SK-N-SH treated with all-trans-retinoic acid at 6 μM for 48 hours (cell line): ENCODE measurements at regions not wholly inside any gene's neighbourhood (a gene's known extent, or its start where the extent isn't known, plus 50 kb on each side); places are given as distances from the start of the nearest gene placed in this dataset.

Experiments
- ATAC-seq: fragments of 200-7000 bp; cut with Tn5 transposase; 3 replicates; pipeline ENCODE4 v1.9.1; 2020; ENCODE audit warnings: mild to moderate bottlenecking, moderate library complexity
- ARNTL ChIP-seq: fragments of 450-650 bp; formaldehyde crosslinking; IDR thresholded peaks from 2 replicates; pipeline ENCODE4 v1.5.0; 2020; ENCODE audit warnings: low read depth, mild to moderate bottlenecking, moderate library complexity, borderline replicate concordance
- BACH2 ChIP-seq: fragments of 250-450 bp; sonication (Bioruptor Pico); IDR thresholded peaks from 2 replicates; pipeline ENCODE4 v1.9.0; 2021; ENCODE audit warnings: mild to moderate bottlenecking, borderline replicate concordance
- CSDC2 ChIP-seq: fragments of 250-450 bp; sonication (Bioruptor Pico); IDR thresholded peaks from 2 replicates; pipeline ENCODE4 v1.5.0; 2020; ENCODE audit warnings: mild to moderate bottlenecking, moderate library complexity
- ESRRG ChIP-seq: fragments of 250-450 bp; sonication (Bioruptor Pico); IDR thresholded peaks from 2 replicates; pipeline ENCODE4 v1.6.1; 2021; ENCODE audit warnings: mild to moderate bottlenecking
- GLIS3 ChIP-seq: fragments of 250-450 bp; sonication (Bioruptor Pico); IDR thresholded peaks from 2 replicates; pipeline ENCODE4 v1.5.0; 2020; ENCODE audit warnings: mild to moderate bottlenecking, moderate library complexity
- ISL1 ChIP-seq: fragments of 250-450 bp; sonication (Bioruptor Pico); IDR thresholded peaks from 2 replicates; pipeline ENCODE4 v2.1.2; 2022; ENCODE audit warnings: mild to moderate bottlenecking, moderate library complexity
- OSR1 ChIP-seq: fragments of 250-450 bp; sonication (Bioruptor Pico); IDR thresholded peaks from 2 replicates; pipeline ENCODE4 v1.8.0; 2022; ENCODE audit warnings: moderate library complexity, mild to moderate bottlenecking, inconsistent platforms
- PPARA ChIP-seq: fragments of 250-450 bp; sonication (Bioruptor Pico); IDR thresholded peaks from 2 replicates; pipeline ENCODE4 v1.5.0; 2020; ENCODE audit warnings: mild to moderate bottlenecking, borderline replicate concordance
- RARB ChIP-seq: fragments of 250-450 bp; sonication (Bioruptor Pico); IDR thresholded peaks from 2 replicates; pipeline ENCODE4 v1.8.0; 2021; ENCODE audit warnings: mild to moderate bottlenecking, moderate library complexity
- SNAI2 ChIP-seq: fragments of 250-450 bp; sonication (Bioruptor Pico); IDR thresholded peaks from 2 replicates; pipeline ENCODE4 v1.5.0; 2020; ENCODE audit warnings: mild to moderate bottlenecking, moderate library complexity
- TCF4 ChIP-seq: fragments of 250-450 bp; sonication (Bioruptor Pico); IDR thresholded peaks from 2 replicates; pipeline ENCODE4 v1.8.0; 2021; ENCODE audit warnings: mild to moderate bottlenecking, moderate library complexity, borderline replicate concordance
- TOX ChIP-seq: fragments of 250-450 bp; sonication (Bioruptor Pico); IDR thresholded peaks from 2 replicates; pipeline ENCODE4 v1.8.0; 2021; ENCODE audit warnings: mild to moderate bottlenecking, moderate library complexity, borderline replicate concordance
- ZC3H10 ChIP-seq: fragments of 250-450 bp; sonication (Bioruptor Pico); IDR thresholded peaks from 2 replicates; pipeline ENCODE4 v1.5.1; 2021; ENCODE audit warnings: mild to moderate bottlenecking, moderate library complexity
- ZFP3 ChIP-seq: fragments of 250-450 bp; sonication (Bioruptor Pico); IDR thresholded peaks from 2 replicates; pipeline ENCODE4 v1.5.0; 2020; ENCODE audit warnings: mild to moderate bottlenecking, moderate library complexity
- ZFP30 ChIP-seq: fragments of 450-650 bp; formaldehyde crosslinking; IDR thresholded peaks from 2 replicates; pipeline ENCODE4 v1.5.0; 2022; ENCODE audit warnings: mild to moderate bottlenecking, moderate library complexity
- ZNF565 ChIP-seq: fragments of 450-650 bp; formaldehyde crosslinking; conservative IDR thresholded peaks from 2 replicates; pipeline ENCODE4 v1.5.0; 2020; ENCODE audit warnings: low read depth, mild to moderate bottlenecking, moderate library complexity
- ZNF70 ChIP-seq: fragments of 450-650 bp; formaldehyde crosslinking; IDR thresholded peaks from 2 replicates; pipeline ENCODE4 v1.5.0; 2020; ENCODE audit warnings: mild to moderate bottlenecking, moderate library complexity
- ZNF8 ChIP-seq: fragments of 450-650 bp; formaldehyde crosslinking; IDR thresholded peaks from 2 replicates; pipeline ENCODE4 v1.5.0; 2020; ENCODE audit warnings: mild to moderate bottlenecking, moderate library complexity
- TF ChIP-seq, protein P1 (sequence below): fragments of 250-450 bp; sonication (Bioruptor Pico); IDR thresholded peaks from 2 replicates; pipeline ENCODE4 v1.5.0; 2020; ENCODE audit warnings: mild to moderate bottlenecking, moderate library complexity
- TF ChIP-seq, protein P2 (sequence below): fragments of 250-450 bp; sonication (Bioruptor Pico); IDR thresholded peaks from 2 replicates; pipeline ENCODE4 v1.5.1; 2021; ENCODE audit warnings: mild to moderate bottlenecking, moderate library complexity
- TF ChIP-seq, protein P3 (sequence below): fragments of 250-450 bp; sonication (Bioruptor Pico); IDR thresholded peaks from 2 replicates; pipeline ENCODE4 v1.5.1; 2020; ENCODE audit warnings: low read depth, mild to moderate bottlenecking, moderate library complexity
- TF ChIP-seq, protein P4 (sequence below): fragments of 250-450 bp; sonication (Bioruptor Pico); IDR thresholded peaks from 2 replicates; pipeline ENCODE4 v1.8.0; 2021; ENCODE audit warnings: low read depth, mild to moderate bottlenecking, moderate library complexity, borderline replicate concordance
- TF ChIP-seq, protein P5 (sequence below): fragments of 250-450 bp; sonication (Bioruptor Pico); IDR thresholded peaks from 2 replicates; pipeline ENCODE4 v1.8.0; 2020; ENCODE audit warnings: mild to moderate bottlenecking, moderate library complexity, borderline replicate concordance

DNA sequence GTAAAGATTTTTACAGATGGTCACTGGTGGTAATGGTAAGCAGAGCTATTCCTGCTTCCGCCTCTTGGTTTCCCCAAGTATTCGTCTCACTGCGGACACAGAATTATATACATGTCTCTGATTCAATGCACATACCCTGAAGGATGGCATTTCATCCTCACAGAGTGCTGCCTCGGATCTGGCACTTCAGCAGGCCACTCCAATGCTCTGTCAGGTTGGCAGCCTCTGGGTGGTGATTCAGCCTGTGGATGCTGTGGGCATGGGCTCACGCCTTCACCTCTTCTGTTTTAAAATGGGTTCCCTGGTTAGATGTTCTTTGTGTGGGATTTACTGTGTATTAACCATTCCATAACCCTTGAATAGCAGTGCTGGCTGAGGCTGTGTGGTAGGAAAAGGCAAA lies 182.6 kb upstream of the ZNF608 start:
- ATAC-seq: no peak
- no peak for TF ChIP-seq TOX

GRCh38 chr5:124932791-124933600 lies 186.6 kb upstream of the ZNF608 start:
- TF ChIP-seq ISL1 (CRISPR knock-in tag) (peak; percentile 91), TCF4 (peak; percentile 94), ZNF8 (CRISPR knock-in tag) (no peak), TOX (peak; percentile 30; the same call in 1 of the 2 replicates), ZNF565 (CRISPR knock-in tag) (no peak), BACH2 (CRISPR knock-in tag) (no peak), ZC3H10 (CRISPR knock-in tag) (no peak), RARB (CRISPR knock-in tag) (no peak), OSR1 (no peak), SNAI2 (no peak), ZFP3 (0 out of 2 replicates have a peak, but pooled peaks have one; percentile 51), ARNTL (CRISPR knock-in tag) (no peak), ZNF70 (CRISPR knock-in tag) (no peak), ZFP30 (CRISPR knock-in tag) (no peak), ESRRG (no peak), CSDC2 (CRISPR knock-in tag) (no peak), PPARA (CRISPR knock-in tag) (no peak), GLIS3 (CRISPR knock-in tag) (no peak)
- TF ChIP-seq, protein P1, sequence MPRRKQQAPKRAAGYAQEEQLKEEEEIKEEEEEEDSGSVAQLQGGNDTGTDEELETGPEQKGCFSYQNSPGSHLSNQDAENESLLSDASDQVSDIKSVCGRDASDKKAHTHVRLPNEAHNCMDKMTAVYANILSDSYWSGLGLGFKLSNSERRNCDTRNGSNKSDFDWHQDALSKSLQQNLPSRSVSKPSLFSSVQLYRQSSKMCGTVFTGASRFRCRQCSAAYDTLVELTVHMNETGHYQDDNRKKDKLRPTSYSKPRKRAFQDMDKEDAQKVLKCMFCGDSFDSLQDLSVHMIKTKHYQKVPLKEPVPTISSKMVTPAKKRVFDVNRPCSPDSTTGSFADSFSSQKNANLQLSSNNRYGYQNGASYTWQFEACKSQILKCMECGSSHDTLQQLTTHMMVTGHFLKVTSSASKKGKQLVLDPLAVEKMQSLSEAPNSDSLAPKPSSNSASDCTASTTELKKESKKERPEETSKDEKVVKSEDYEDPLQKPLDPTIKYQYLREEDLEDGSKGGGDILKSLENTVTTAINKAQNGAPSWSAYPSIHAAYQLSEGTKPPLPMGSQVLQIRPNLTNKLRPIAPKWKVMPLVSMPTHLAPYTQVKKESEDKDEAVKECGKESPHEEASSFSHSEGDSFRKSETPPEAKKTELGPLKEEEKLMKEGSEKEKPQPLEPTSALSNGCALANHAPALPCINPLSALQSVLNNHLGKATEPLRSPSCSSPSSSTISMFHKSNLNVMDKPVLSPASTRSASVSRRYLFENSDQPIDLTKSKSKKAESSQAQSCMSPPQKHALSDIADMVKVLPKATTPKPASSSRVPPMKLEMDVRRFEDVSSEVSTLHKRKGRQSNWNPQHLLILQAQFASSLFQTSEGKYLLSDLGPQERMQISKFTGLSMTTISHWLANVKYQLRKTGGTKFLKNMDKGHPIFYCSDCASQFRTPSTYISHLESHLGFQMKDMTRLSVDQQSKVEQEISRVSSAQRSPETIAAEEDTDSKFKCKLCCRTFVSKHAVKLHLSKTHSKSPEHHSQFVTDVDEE: peak; percentile 33; the same call in 1 of the 2 replicates
- TF ChIP-seq, protein P2, sequence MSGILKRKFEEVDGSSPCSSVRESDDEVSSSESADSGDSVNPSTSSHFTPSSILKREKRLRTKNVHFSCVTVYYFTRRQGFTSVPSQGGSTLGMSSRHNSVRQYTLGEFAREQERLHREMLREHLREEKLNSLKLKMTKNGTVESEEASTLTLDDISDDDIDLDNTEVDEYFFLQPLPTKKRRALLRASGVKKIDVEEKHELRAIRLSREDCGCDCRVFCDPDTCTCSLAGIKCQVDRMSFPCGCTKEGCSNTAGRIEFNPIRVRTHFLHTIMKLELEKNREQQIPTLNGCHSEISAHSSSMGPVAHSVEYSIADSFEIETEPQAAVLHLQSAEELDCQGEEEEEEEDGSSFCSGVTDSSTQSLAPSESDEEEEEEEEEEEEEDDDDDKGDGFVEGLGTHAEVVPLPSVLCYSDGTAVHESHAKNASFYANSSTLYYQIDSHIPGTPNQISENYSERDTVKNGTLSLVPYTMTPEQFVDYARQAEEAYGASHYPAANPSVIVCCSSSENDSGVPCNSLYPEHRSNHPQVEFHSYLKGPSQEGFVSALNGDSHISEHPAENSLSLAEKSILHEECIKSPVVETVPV (CRISPR knock-in tag): no peak
- TF ChIP-seq, protein P3, sequence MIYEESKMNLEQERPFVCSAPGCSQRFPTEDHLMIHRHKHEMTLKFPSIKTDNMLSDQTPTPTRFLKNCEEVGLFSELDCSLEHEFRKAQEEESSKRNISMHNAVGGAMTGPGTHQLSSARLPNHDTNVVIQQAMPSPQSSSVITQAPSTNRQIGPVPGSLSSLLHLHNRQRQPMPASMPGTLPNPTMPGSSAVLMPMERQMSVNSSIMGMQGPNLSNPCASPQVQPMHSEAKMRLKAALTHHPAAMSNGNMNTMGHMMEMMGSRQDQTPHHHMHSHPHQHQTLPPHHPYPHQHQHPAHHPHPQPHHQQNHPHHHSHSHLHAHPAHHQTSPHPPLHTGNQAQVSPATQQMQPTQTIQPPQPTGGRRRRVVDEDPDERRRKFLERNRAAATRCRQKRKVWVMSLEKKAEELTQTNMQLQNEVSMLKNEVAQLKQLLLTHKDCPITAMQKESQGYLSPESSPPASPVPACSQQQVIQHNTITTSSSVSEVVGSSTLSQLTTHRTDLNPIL: peak; percentile 24; the same call in 1 of the 2 replicates
- TF ChIP-seq, protein P4, sequence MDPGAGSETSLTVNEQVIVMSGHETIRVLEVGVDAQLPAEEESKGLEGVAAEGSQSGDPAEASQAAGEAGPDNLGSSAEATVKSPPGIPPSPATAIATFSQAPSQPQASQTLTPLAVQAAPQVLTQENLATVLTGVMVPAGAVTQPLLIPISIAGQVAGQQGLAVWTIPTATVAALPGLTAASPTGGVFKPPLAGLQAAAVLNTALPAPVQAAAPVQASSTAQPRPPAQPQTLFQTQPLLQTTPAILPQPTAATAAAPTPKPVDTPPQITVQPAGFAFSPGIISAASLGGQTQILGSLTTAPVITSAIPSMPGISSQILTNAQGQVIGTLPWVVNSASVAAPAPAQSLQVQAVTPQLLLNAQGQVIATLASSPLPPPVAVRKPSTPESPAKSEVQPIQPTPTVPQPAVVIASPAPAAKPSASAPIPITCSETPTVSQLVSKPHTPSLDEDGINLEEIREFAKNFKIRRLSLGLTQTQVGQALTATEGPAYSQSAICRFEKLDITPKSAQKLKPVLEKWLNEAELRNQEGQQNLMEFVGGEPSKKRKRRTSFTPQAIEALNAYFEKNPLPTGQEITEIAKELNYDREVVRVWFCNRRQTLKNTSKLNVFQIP (CRISPR knock-in tag): no peak
- TF ChIP-seq, protein P5, sequence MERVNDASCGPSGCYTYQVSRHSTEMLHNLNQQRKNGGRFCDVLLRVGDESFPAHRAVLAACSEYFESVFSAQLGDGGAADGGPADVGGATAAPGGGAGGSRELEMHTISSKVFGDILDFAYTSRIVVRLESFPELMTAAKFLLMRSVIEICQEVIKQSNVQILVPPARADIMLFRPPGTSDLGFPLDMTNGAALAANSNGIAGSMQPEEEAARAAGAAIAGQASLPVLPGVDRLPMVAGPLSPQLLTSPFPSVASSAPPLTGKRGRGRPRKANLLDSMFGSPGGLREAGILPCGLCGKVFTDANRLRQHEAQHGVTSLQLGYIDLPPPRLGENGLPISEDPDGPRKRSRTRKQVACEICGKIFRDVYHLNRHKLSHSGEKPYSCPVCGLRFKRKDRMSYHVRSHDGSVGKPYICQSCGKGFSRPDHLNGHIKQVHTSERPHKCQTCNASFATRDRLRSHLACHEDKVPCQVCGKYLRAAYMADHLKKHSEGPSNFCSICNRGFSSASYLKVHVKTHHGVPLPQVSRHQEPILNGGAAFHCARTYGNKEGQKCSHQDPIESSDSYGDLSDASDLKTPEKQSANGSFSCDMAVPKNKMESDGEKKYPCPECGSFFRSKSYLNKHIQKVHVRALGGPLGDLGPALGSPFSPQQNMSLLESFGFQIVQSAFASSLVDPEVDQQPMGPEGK: no peak
- ATAC-seq: peak; percentile 91

- ATAC-seq: no peak
- no peak for TF ChIP-seq SNAI2
- TF ChIP-seq ZC3H10 (CRISPR knock-in tag): no peak
Observed at GRCh38 chr5:124935065-124935464, 188.6 kb upstream of the ZNF608 start.
